Caco-2 (cell line): ENCODE measurements at regions not wholly inside any gene's neighbourhood (a gene's known extent, or its start where the extent isn't known, plus 50 kb on each side); places are given as distances from the start of the nearest gene placed in this dataset.

Experiments
- BruUV-seq: library from RNA; stranded (reverse); fragments of 400-500 nt; replicated peaks from 2 replicates; lab custom pipeline; 2021; lab: Mats Ljungman, UMichigan
- CTCF ChIA-PET: fragments of 300-600 bp; sonication (Branson Sonifier 250); formaldehyde crosslinking; loops from one replicate; lab custom pipeline; 2022; ENCODE audit warnings: antibody characterized with exemption; lab: Charles Lee
- POLR2A ChIA-PET: fragments of 300-600 bp; sonication (Branson Sonifier 250); formaldehyde crosslinking; loops from one replicate; lab custom pipeline; 2022; ENCODE audit warnings: antibody characterized with exemption; lab: Charles Lee
- DNase-seq, 2 experiments: peaks; one replicate each; pipeline versions ENCODE4 v3.0.0 to v3.0.0-alpha.2; 2020 to 2022
- H3K27me3 ChIP-seq: replicated peaks from 2 replicates; pipeline ENCODE4 v1.6.0; 2011; ENCODE audit warnings: low read length; ENCODE audit not compliant: control insufficient read depth, insufficient read depth
- H3K36me3 ChIP-seq: 2 replicates; pipeline ENCODE4 v1.5.1; 2011; ENCODE audit warnings: low read length; ENCODE audit not compliant: control insufficient read depth, insufficient read depth
- H3K4me1 ChIP-seq: fragments of 250-450 bp; sonication (Bioruptor Pico); 2 replicates; pipeline ENCODE4 v1.5.1; 2020; ENCODE audit warnings: mild to moderate bottlenecking
- H3K4me3 ChIP-seq: 2 replicates; pipeline ENCODE4 v1.5.1; 2011; ENCODE audit warnings: low read depth, mild to moderate bottlenecking, control low read depth, low read length
- H3K9me3 ChIP-seq: fragments of 250-450 bp; sonication (Bioruptor Pico); 2 replicates; pipeline ENCODE4 v1.5.1; 2020; ENCODE audit warnings: mild to moderate bottlenecking, moderate library complexity
- H3K27ac Mint-ChIP-seq: one replicate; pipeline ENCODE4 v1.8.0; 2022; ENCODE audit warnings: mixed read lengths; ENCODE audit not compliant: unreplicated experiment
- H3K27me3 Mint-ChIP-seq: one replicate; pipeline ENCODE4 v1.8.0; 2022; ENCODE audit warnings: mixed read lengths; ENCODE audit not compliant: insufficient read depth, unreplicated experiment
- H3K36me3 Mint-ChIP-seq: one replicate; pipeline ENCODE4 v1.8.0; 2022; ENCODE audit warnings: mild to moderate bottlenecking, mixed read lengths; ENCODE audit not compliant: insufficient read depth, unreplicated experiment
- H3K4me1 Mint-ChIP-seq: one replicate; pipeline ENCODE4 v1.8.0; 2022; ENCODE audit warnings: low read depth, mixed read lengths; ENCODE audit not compliant: unreplicated experiment
- H3K4me3 Mint-ChIP-seq: one replicate; pipeline ENCODE4 v1.8.0; 2022; ENCODE audit warnings: mild to moderate bottlenecking, moderate library complexity, mixed read lengths; ENCODE audit not compliant: unreplicated experiment
- H3K9me3 Mint-ChIP-seq: one replicate; pipeline ENCODE4 v1.8.0; 2022; ENCODE audit warnings: mixed read lengths; ENCODE audit not compliant: unreplicated experiment
- intact Hi-C: fragments of 100-400 bp; cut with micrococcal nuclease; formaldehyde crosslinking; loops from one replicate; pipeline ENCODE4 v1.10.0; 2022; ENCODE audit not compliant: unreplicated experiment
- TF ChIP-seq, protein P1 (sequence below), 2 experiments: fragments of 200-600 bp in 1 of 2; IDR thresholded peaks; 1 replicate in 1 of 2; 2 replicates in 1 of 2; pipeline versions ENCODE4 v1.5.1 to v1.8.0; 2011 to 2022; ENCODE audit warnings: antibody characterized with exemption in 1 of 2, control low read depth in 1 of 2, inconsistent platforms in 1 of 2, low read depth in 1 of 2, low read length in 1 of 2, mild to moderate bottlenecking in 1 of 2, moderate library complexity in 1 of 2; ENCODE audit not compliant: insufficient read depth in 1 of 2, severe bottlenecking in 1 of 2, unreplicated experiment in 1 of 2

DNA sequence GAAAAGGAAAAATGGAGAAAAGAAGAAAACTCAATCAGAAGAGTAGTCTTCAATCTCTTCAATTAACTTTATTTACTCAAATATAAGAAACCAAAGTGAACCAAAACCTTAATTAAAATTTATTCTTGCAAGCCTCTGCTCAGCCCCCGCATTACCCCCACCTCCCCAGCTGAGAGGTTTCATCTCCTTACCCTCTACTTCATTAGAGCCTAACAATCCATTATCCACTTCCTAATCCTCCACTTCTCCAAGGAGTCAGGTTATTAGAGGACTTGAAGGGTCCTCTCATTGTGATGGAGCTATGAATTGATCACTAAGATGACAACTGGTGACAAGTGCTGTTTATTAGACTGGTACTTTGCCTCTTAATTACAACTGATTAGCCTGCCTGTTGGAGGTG, 956.5 kb downstream of the TFAP2A start:
- Mint-ChIP-seq H3K9me3 (no peaks in the 10 kb centered on the region), H3K4me1 (no peaks in the 10 kb centered on the region), H3K27me3 (no peaks in the 10 kb centered on the region), H3K27ac (no peak overlapping the region), H3K4me3 (no peak overlapping the region), H3K36me3 (no peaks in the 10 kb centered on the region)
- TF ChIP-seq, protein P1, sequence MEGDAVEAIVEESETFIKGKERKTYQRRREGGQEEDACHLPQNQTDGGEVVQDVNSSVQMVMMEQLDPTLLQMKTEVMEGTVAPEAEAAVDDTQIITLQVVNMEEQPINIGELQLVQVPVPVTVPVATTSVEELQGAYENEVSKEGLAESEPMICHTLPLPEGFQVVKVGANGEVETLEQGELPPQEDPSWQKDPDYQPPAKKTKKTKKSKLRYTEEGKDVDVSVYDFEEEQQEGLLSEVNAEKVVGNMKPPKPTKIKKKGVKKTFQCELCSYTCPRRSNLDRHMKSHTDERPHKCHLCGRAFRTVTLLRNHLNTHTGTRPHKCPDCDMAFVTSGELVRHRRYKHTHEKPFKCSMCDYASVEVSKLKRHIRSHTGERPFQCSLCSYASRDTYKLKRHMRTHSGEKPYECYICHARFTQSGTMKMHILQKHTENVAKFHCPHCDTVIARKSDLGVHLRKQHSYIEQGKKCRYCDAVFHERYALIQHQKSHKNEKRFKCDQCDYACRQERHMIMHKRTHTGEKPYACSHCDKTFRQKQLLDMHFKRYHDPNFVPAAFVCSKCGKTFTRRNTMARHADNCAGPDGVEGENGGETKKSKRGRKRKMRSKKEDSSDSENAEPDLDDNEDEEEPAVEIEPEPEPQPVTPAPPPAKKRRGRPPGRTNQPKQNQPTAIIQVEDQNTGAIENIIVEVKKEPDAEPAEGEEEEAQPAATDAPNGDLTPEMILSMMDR (IDR thresholded peaks at IDR 0.05; ENCODE audit: insufficient read depth in 1 of 2, low read depth in 1 of 2, low read length in 1 of 2, severe bottlenecking in 1 of 2, unreplicated experiment in 1 of 2): no peak
- H3K36me3 ChIP-seq: no peaks in the 10 kb centered on the region
- ChIA-PET POLR2A (no interaction called here), CTCF (interaction anchor here (0.6 kb wide), 1 partner anchor 42 kb away, joined by 4 read pairs; no protein-coding TSS in a partner anchor)
- no TSS peak for BruUV-seq
- H3K9me3 ChIP-seq: no peaks in the 10 kb centered on the region; the same call in 1 of the 2 replicates
- no peaks in the 10 kb centered on the region; the same call in 1 of the 2 replicates for H3K4me1 ChIP-seq
- intact Hi-C loops: no loop called here
- no peaks in the 10 kb centered on the region for H3K27me3 ChIP-seq
- no peak for DNase-seq
- no peak overlapping the region for H3K4me3 ChIP-seq

DNA sequence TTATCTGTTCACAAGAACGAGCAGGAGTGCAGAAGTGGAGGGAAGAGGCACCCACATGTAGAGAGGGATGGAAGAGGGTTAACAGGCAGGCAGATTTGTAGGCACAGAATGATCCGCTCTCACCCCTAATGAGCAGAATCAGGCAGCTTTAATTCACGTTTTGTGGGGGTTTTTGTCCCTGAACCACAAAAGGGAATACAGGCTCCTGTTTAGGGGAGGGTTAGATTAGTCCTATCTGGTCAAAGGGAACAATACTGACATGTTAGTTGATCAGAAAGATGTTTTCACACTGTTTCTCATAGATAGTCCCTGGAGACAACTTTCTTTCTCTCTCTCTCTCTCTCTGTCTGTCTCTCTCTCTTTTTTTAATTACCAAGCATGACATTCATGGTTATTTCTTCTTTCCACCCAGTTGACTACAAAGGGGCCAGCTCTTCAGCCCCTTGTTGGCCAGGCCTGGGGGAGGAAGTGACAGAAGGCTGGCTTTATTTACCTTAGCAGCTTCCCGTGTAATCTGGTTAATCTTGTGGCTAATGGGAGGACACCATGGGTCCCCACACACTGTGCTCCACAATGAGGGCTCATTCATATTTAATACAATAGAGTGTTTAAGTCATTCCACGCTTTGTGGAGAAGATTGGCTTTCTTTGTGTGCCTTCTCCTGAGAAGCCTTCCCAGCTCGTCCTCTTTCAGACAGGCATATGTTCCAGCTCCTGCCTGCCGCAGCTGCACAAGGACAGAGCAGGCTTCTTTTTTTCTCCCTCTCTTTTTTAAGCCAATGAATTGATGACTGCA, 958.8 kb downstream of the TFAP2A start:
- Mint-ChIP-seq H3K4me1 (no peaks in the 10 kb centered on the region), H3K36me3 (no peaks in the 10 kb centered on the region), H3K27ac (no peak overlapping the region), H3K27me3 (no peaks in the 10 kb centered on the region), H3K9me3 (no peaks in the 10 kb centered on the region), H3K4me3 (no peak overlapping the region)
- Histone ChIP-seq H3K9me3 (no peaks in the 10 kb centered on the region), H3K4me1 (no peaks in the 10 kb centered on the region), H3K36me3 (no peaks in the 10 kb centered on the region), H3K4me3 (no peak overlapping the region), H3K27me3 (no peaks in the 10 kb centered on the region)
- ChIA-PET POLR2A (no interaction called here), CTCF (no interaction called here)
- BruUV-seq: no TSS peak
- no peak for DNase-seq
- TF ChIP-seq, protein P1 (IDR thresholded peaks at IDR 0.05; ENCODE audit: insufficient read depth in 1 of 2, low read depth in 1 of 2, low read length in 1 of 2, severe bottlenecking in 1 of 2, unreplicated experiment in 1 of 2): no peak
- intact Hi-C loops: no loop called here

DNA sequence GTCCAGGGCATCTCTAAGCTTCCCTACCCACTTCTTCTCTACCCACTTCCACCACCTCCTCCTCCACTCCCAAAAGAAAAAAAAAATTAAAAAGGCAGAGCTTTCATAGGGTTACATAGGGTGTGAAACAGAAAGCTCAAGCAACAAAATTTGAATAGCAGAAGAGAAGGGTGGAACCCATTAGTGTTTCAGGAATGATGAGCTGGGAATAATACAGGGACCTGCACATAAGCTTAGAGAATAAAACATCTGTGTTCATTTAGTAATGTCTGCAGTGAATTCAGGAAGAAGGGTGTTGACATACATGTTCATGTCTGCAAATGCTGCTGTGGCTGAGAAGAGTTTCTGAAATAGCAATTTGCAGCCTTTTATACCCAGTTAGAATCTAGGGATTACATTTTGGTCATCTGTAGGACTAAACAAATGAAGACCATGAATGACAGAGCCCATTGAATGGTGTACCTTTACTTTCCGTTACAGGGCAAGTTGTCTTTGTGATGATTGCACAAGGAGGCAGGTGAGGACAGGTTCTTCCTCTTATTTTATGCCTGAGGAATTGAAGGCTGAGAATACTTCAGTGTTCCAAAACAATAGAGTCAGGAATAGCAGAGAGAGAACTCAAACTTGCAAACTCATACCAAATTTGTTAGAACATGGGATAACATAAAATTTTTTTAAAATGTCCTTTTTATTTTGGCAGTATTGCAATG, 975.1 kb downstream of the TFAP2A start:
- Mint-ChIP-seq H3K36me3 (no peaks in the 10 kb centered on the region), H3K4me1 (no peaks in the 10 kb centered on the region), H3K9me3 (peaks cover 13% of the 10 kb centered on the region), H3K27ac (no peak overlapping the region), H3K27me3 (no peaks in the 10 kb centered on the region), H3K4me3 (no peak overlapping the region)
- DNase-seq: no peak
- CTCF ChIA-PET: interaction anchor here (0.6 kb wide), 1 partner anchor 711 kb away, joined by 3 read pairs; no protein-coding TSS in a partner anchor
- no TSS peak for BruUV-seq
- POLR2A ChIA-PET: no interaction called here
- peaks cover 6% of the 10 kb centered on the region for H3K9me3 ChIP-seq
- intact Hi-C loops: no loop called here
- TF ChIP-seq, protein P1 (IDR thresholded peaks at IDR 0.05; ENCODE audit: insufficient read depth in 1 of 2, low read depth in 1 of 2, low read length in 1 of 2, severe bottlenecking in 1 of 2, unreplicated experiment in 1 of 2): no peak
- H3K4me1 ChIP-seq: no peaks in the 10 kb centered on the region
- H3K27me3 ChIP-seq: no peaks in the 10 kb centered on the region
- H3K4me3 ChIP-seq: no peak overlapping the region
- H3K36me3 ChIP-seq: no peaks in the 10 kb centered on the region
